DND-41 (cell line): ENCODE measurements at regions not wholly inside any gene's neighbourhood (a gene's known extent, or its start where the extent isn't known, plus 50 kb on each side); places are given as distances from the start of the nearest gene placed in this dataset.

Experiments
- ATAC-seq: fragments of 200-7000 bp; cut with Tn5 transposase; 3 replicates; pipeline ENCODE4 v1.9.1; 2021; ENCODE audit warnings: low read depth; ENCODE audit not compliant: insufficient read depth
- DNase-seq: peaks from one replicate; pipeline ENCODE4 v3.0.0-alpha.2; 2020
- H2AFZ ChIP-seq: 2 replicates; pipeline ENCODE4 v1.6.0; 2012; ENCODE audit warnings: low read depth, low read length
- H3K27ac ChIP-seq: 2 replicates; pipeline ENCODE4 v1.5.1; 2012; ENCODE audit warnings: low read length, inconsistent platforms
- H3K27me3 ChIP-seq: fragments of 200-600 bp; sonication (generic); 2 replicates; pipeline ENCODE4 v1.6.0; 2012; ENCODE audit warnings: low read length, mild to moderate bottlenecking, inconsistent platforms; ENCODE audit not compliant: insufficient read depth, poor library complexity
- H3K36me3 ChIP-seq: 2 replicates; pipeline ENCODE4 v1.5.1; 2012; ENCODE audit warnings: low read length, inconsistent platforms; ENCODE audit not compliant: insufficient read depth
- H3K4me1 ChIP-seq: 2 replicates; pipeline ENCODE4 v1.5.1; 2012; ENCODE audit warnings: mild to moderate bottlenecking, low read length; ENCODE audit not compliant: insufficient read depth
- H3K4me2 ChIP-seq: 2 replicates; pipeline ENCODE4 v1.6.0; 2012; ENCODE audit warnings: mild to moderate bottlenecking, moderate library complexity, low read length, inconsistent platforms; ENCODE audit not compliant: insufficient read depth
- H3K4me3 ChIP-seq, 2 experiments: fragments of 200-600 bp in 1 of 2; shearing (Covaris generic) in 1 of 2; 2 replicates each; pipeline ENCODE4 v1.5.1; 2012 to 2016; ENCODE audit warnings: inconsistent platforms in 2 of 2, low read length in 2 of 2, mild to moderate bottlenecking in 2 of 2, low read depth in 1 of 2, moderate library complexity in 1 of 2
- H3K79me2 ChIP-seq: 2 replicates; pipeline ENCODE4 v1.6.0; 2012; ENCODE audit warnings: low read length, inconsistent platforms; ENCODE audit not compliant: insufficient read depth
- H3K9ac ChIP-seq: 2 replicates; pipeline ENCODE4 v1.6.0; 2012; ENCODE audit warnings: low read depth, mild to moderate bottlenecking, inconsistent platforms, low read length, moderate library complexity
- H3K9me3 ChIP-seq: 2 replicates; pipeline ENCODE4 v1.5.1; 2012; ENCODE audit warnings: low read length, moderate library complexity, mild to moderate bottlenecking, inconsistent platforms; ENCODE audit not compliant: insufficient read depth, severe bottlenecking
- H4K20me1 ChIP-seq: 2 replicates; pipeline ENCODE4 v1.6.0; 2012; ENCODE audit warnings: low read length; ENCODE audit not compliant: insufficient read depth
- EZH2 ChIP-seq: IDR thresholded peaks from 3 replicates; pipeline ENCODE4 v1.6.1; 2012; ENCODE audit warnings: borderline replicate concordance, low read depth, mild to moderate bottlenecking, moderate library complexity, low read length, inconsistent platforms; ENCODE audit not compliant: severe bottlenecking
- TF ChIP-seq, protein P1 (sequence below): IDR thresholded peaks from 2 replicates; pipeline ENCODE4 v1.5.1; 2012; ENCODE audit warnings: borderline replicate concordance, low read length, moderate library complexity, mild to moderate bottlenecking; ENCODE audit not compliant: poor library complexity, severe bottlenecking; ENCODE audit errors: extremely low read depth

DNA sequence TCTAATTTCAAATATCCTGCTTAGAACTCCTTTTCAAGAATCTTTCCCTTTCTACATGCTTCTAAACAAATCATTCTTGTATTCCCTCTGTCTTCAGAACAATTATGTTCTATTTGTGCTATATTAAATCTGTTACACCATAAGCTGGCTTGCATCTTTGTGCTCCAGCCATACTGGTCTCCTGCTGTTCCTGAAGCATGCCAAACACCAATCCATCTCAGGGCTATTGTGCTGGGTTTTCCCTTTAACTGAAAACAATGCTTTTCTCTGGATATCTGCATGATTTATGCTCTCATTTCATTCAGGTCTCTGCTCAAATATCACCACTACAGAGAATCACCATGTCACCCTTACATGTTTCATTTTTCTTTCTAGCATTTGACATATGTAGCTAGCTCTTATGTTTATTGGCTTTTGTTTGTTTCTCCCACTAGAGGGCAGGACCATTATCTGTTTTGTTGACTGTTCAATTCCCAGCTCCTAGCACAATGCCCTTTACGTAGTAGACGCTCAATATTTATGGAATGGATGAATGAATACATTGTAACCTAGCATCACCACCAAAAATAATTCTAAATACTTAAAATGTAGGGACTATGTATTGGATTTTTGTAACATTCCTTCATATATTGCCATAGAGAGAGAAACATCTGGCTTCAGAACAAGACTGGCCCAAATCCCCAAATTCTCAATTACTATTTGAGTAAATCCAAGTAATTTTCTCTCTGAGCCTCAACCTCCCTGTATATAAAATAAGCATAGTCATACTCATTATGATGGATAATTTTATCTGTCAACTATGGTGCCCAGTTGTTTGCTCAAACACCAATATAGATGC, 302.0 kb upstream of the SYT1 start:
- TF ChIP-seq EZH2: no peak
- TF ChIP-seq, protein P1, sequence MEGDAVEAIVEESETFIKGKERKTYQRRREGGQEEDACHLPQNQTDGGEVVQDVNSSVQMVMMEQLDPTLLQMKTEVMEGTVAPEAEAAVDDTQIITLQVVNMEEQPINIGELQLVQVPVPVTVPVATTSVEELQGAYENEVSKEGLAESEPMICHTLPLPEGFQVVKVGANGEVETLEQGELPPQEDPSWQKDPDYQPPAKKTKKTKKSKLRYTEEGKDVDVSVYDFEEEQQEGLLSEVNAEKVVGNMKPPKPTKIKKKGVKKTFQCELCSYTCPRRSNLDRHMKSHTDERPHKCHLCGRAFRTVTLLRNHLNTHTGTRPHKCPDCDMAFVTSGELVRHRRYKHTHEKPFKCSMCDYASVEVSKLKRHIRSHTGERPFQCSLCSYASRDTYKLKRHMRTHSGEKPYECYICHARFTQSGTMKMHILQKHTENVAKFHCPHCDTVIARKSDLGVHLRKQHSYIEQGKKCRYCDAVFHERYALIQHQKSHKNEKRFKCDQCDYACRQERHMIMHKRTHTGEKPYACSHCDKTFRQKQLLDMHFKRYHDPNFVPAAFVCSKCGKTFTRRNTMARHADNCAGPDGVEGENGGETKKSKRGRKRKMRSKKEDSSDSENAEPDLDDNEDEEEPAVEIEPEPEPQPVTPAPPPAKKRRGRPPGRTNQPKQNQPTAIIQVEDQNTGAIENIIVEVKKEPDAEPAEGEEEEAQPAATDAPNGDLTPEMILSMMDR: peak; percentile 27
- Histone ChIP-seq H3K27me3 (no peaks in the 10 kb centered on the region), H3K4me1 (no peaks in the 10 kb centered on the region), H3K9me3 (no peaks in the 10 kb centered on the region), H3K27ac (no peak overlapping the region), H2AFZ (no peak overlapping the region), H3K4me3 (no peak overlapping the region), H4K20me1 (no peaks in the 10 kb centered on the region), H3K36me3 (no peaks in the 10 kb centered on the region), H3K9ac (no peak overlapping the region), H3K4me2 (no peak overlapping the region), H3K79me2 (no peaks in the 10 kb centered on the region)
- DNase-seq (no peak), ATAC-seq (no peak)

DNA sequence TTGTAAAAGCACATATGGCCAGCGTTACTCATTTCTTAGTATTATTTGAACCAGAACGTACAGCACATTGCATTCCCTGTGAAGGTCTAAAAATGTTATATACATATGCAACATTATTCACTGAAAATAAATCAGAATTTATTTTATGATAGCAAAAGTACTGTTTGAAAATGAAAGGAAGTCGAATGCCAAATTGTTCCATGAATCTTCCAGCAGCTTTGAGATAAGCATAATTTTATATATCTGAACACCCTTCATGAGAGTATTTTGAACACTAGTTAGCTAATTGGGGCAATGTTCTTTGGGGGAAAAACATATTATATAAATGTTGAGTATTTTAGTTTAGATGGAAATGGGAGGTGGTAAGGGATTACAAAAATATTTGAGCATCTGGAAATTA, 300.7 kb upstream of the SYT1 start:
- no peak overlapping the region for H3K9ac ChIP-seq
- DNase-seq (no peak), ATAC-seq (no peak)
- TF ChIP-seq, protein P1: no peak
- TF ChIP-seq EZH2: no peak
- no peaks in the 10 kb centered on the region for H3K4me1 ChIP-seq
- no peaks in the 10 kb centered on the region for H4K20me1 ChIP-seq
- H2AFZ ChIP-seq: no peak overlapping the region
- no peak overlapping the region for H3K4me2 ChIP-seq
- no peak overlapping the region for H3K27ac ChIP-seq
- H3K4me3 ChIP-seq: no peak overlapping the region
- H3K79me2 ChIP-seq: no peaks in the 10 kb centered on the region
- no peaks in the 10 kb centered on the region for H3K9me3 ChIP-seq
- H3K36me3 ChIP-seq: no peaks in the 10 kb centered on the region
- no peaks in the 10 kb centered on the region for H3K27me3 ChIP-seq

DNA sequence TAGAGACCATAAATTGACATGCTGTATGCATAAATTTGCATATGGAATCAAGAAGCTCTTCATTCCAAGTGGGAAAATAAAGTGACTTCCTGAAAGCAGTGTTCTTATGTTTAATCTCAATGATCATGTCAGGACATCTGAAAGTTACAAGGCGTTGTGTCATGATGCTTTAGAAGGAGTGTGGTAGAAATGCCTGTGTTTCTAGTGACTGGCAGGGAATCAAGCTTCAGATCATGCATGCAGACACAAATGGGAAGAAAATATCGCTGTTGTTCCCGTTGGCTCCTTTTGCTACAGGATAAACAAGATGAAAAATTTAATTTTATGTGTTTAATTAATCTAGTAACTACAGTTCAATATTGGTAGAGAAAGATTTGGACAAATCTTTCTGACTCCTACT, 298.1 kb upstream of the SYT1 start:
- H4K20me1 ChIP-seq: no peaks in the 10 kb centered on the region
- DNase-seq (no peak), ATAC-seq (no peak)
- TF ChIP-seq, protein P1: no peak
- TF ChIP-seq EZH2: no peak
- H3K27me3 ChIP-seq: no peaks in the 10 kb centered on the region
- H3K4me1 ChIP-seq: no peaks in the 10 kb centered on the region
- no peaks in the 10 kb centered on the region for H3K9me3 ChIP-seq
- H3K9ac ChIP-seq: no peak overlapping the region
- H3K36me3 ChIP-seq: no peaks in the 10 kb centered on the region
- no peak overlapping the region for H3K27ac ChIP-seq
- H3K4me3 ChIP-seq: no peak overlapping the region
- H3K79me2 ChIP-seq: no peaks in the 10 kb centered on the region
- H2AFZ ChIP-seq: no peak overlapping the region
- H3K4me2 ChIP-seq: no peak overlapping the region
